H1 (cell line): ENCODE measurements at regions not wholly inside any gene's neighbourhood (a gene's known extent, or its start where the extent isn't known, plus 50 kb on each side); places are given as distances from the start of the nearest gene placed in this dataset.

Experiments
- CTCF ChIA-PET: fragments of 300-600 bp; sonication (Branson Sonifier 250); formaldehyde crosslinking; loops from one replicate; lab custom pipeline; 2021; ENCODE audit not compliant: partially characterized antibody; lab: Charles Lee
- POLR2A ChIA-PET: fragments of 300-600 bp; sonication (Branson Sonifier 250); formaldehyde crosslinking; loops from one replicate; lab custom pipeline; 2021; ENCODE audit warnings: inconsistent platforms; ENCODE audit not compliant: partially characterized antibody; lab: Charles Lee
- DNase-seq, 2 experiments: peaks; one replicate each; pipeline versions ENCODE4 v3.0.0 to v3.0.0-alpha.2; 2010 to 2022; ENCODE audit warnings: low spot score in 2 of 2, low read depth in 1 of 2, mixed read lengths in 1 of 2
- FAIRE-seq: peaks from 2 replicates; lab custom pipeline; 2011; peaks lifted over from hg19 to GRCh38; lab: Jason Lieb, UNC
- H2AFZ ChIP-seq: 2 replicates; pipeline ENCODE4 v1.8.1; 2012; ENCODE audit warnings: low read length, inconsistent platforms
- H2AK5ac ChIP-seq: 2 replicates; pipeline ENCODE4 v1.6.1; 2013; ENCODE audit warnings: low read depth, low read length
- H2BK120ac ChIP-seq: replicated peaks from 2 replicates; pipeline ENCODE3; 2013; ENCODE audit warnings: low read depth, low read length, inconsistent platforms
- H2BK12ac ChIP-seq: 2 replicates; pipeline ENCODE4 v1.6.1; 2013; ENCODE audit warnings: low read depth, low read length
- H2BK15ac ChIP-seq: 2 replicates; pipeline ENCODE4 v1.6.1; 2013; ENCODE audit warnings: low read length
- H2BK20ac ChIP-seq: 2 replicates; pipeline ENCODE4 v1.6.1; 2013; ENCODE audit warnings: low read length
- H2BK5ac ChIP-seq: 2 replicates; pipeline ENCODE4 v1.6.1; 2013; ENCODE audit warnings: low read depth, low read length
- H3K14ac ChIP-seq: 2 replicates; pipeline ENCODE4 v1.6.1; 2013; ENCODE audit warnings: inconsistent platforms; ENCODE audit not compliant: insufficient read length
- H3K18ac ChIP-seq: 2 replicates; pipeline ENCODE4 v1.6.1; 2013; ENCODE audit warnings: low read length; ENCODE audit errors: extremely low read depth
- H3K23ac ChIP-seq: 2 replicates; pipeline ENCODE4 v1.6.1; 2013; ENCODE audit warnings: inconsistent platforms; ENCODE audit not compliant: insufficient read length
- H3K23me2 ChIP-seq: 2 replicates; pipeline ENCODE4 v1.6.1; 2013; ENCODE audit warnings: low read depth, low read length
- H3K27ac ChIP-seq: 2 replicates; pipeline ENCODE4 v1.6.1; 2011; ENCODE audit warnings: low read depth, low read length, inconsistent platforms
- H3K27me3 ChIP-seq, 4 experiments: replicated peaks in 1 of 4; 1 replicate in 1 of 4; 2 replicates in 3 of 4; pipeline versions ENCODE4 v1.6.1 to v1.8.1; 2011 to 2013; ENCODE audit warnings: low read length in 3 of 4, mild to moderate bottlenecking in 3 of 4, inconsistent platforms in 2 of 4, mixed read lengths in 2 of 4, moderate library complexity in 1 of 4; ENCODE audit not compliant: control insufficient read depth in 3 of 4, insufficient read depth in 3 of 4; ENCODE audit errors: extremely low read depth in 1 of 4
- H3K36me3 ChIP-seq, 4 experiments: 2 replicates each; pipeline versions ENCODE4 v1.6.1 to v1.8.1; 2011 to 2013; ENCODE audit warnings: mild to moderate bottlenecking in 4 of 4, low read length in 3 of 4, moderate library complexity in 2 of 4, control low read depth in 1 of 4, inconsistent platforms in 1 of 4; ENCODE audit not compliant: insufficient read depth in 4 of 4, control insufficient read depth in 2 of 4
- H3K4ac ChIP-seq: replicated peaks from 2 replicates; pipeline ENCODE3; 2013; ENCODE audit warnings: low read length, low read depth, mixed read lengths, inconsistent platforms; ENCODE audit not compliant: insufficient read length
- H3K4me1 ChIP-seq, 4 experiments: replicated peaks in 1 of 4; 1 replicate in 1 of 4; 2 replicates in 3 of 4; pipeline versions ENCODE4 v1.6.1 to v1.8.1; 2011 to 2013; ENCODE audit warnings: low read length in 3 of 4, inconsistent platforms in 2 of 4, mixed read lengths in 1 of 4; ENCODE audit not compliant: insufficient read depth in 4 of 4, control insufficient read depth in 3 of 4
- H3K4me2 ChIP-seq, 2 experiments: 2 replicates each; pipeline versions ENCODE4 v1.6.1 to v1.8.1; 2011 to 2013; ENCODE audit warnings: low read depth in 2 of 2, low read length in 2 of 2, control low read depth in 1 of 2, inconsistent platforms in 1 of 2, mild to moderate bottlenecking in 1 of 2; ENCODE audit not compliant: insufficient read depth in 1 of 2
- H3K4me3 ChIP-seq, 4 experiments: fragments of 200-600, 300-600 bp in 1 of 4; sonication (generic), shearing (Covaris generic), sonication (Bioruptor Twin) in 1 of 4; 2 replicates each; pipeline versions ENCODE4 v1.5.1 to v1.8.1; 2011 to 2016; ENCODE audit warnings: low read length in 4 of 4, low read depth in 3 of 4, control low read depth in 2 of 4, inconsistent platforms in 2 of 4, mild to moderate bottlenecking in 2 of 4, mixed read lengths in 1 of 4, moderate library complexity in 1 of 4; ENCODE audit not compliant: insufficient read depth in 2 of 4; ENCODE audit errors: extremely low read depth in 1 of 4
- H3K56ac ChIP-seq: replicated peaks from 2 replicates; pipeline ENCODE3; 2013; ENCODE audit warnings: low read depth, mild to moderate bottlenecking, mixed read lengths, low read length, inconsistent platforms; ENCODE audit not compliant: insufficient read length
- H3K79me1 ChIP-seq: 2 replicates; pipeline ENCODE4 v1.6.1; 2013; ENCODE audit warnings: low read depth, low read length, control low read depth
- H3K79me2 ChIP-seq, 2 experiments: 2 replicates each; pipeline versions ENCODE4 v1.6.1 to v1.8.1; 2012 to 2013; ENCODE audit warnings: low read length in 2 of 2, mild to moderate bottlenecking in 2 of 2, inconsistent platforms in 1 of 2; ENCODE audit not compliant: insufficient read depth in 2 of 2, control insufficient read depth in 1 of 2
- H3K9ac ChIP-seq, 4 experiments: replicated peaks in 1 of 4; 1 replicate in 1 of 4; 2 replicates in 3 of 4; pipeline versions ENCODE4 v1.6.1 to v1.8.1; 2011 to 2013; ENCODE audit warnings: low read depth in 3 of 4, low read length in 3 of 4, control low read depth in 2 of 4, mild to moderate bottlenecking in 2 of 4, moderate library complexity in 2 of 4, inconsistent platforms in 1 of 4; ENCODE audit errors: extremely low read depth in 1 of 4
- H3K9me3 ChIP-seq, 2 experiments: 2 replicates each; pipeline versions ENCODE4 v1.6.1 to v1.8.1; 2012 to 2013; ENCODE audit warnings: mild to moderate bottlenecking in 2 of 2, moderate library complexity in 2 of 2, control low read depth in 1 of 2, inconsistent platforms in 1 of 2, low read depth in 1 of 2, low read length in 1 of 2, mixed read lengths in 1 of 2; ENCODE audit not compliant: insufficient read depth in 2 of 2
- H4K20me1 ChIP-seq, 2 experiments: replicated peaks in 1 of 2; 2 replicates each; pipeline versions ENCODE3 to v1.8.1; 2011 to 2013; ENCODE audit warnings: inconsistent platforms in 2 of 2, low read length in 2 of 2, mild to moderate bottlenecking in 1 of 2; ENCODE audit not compliant: insufficient read depth in 2 of 2, control insufficient read depth in 1 of 2
- H4K5ac ChIP-seq: 2 replicates; pipeline ENCODE4 v1.6.1; 2013; ENCODE audit warnings: low read length, low read depth, mixed read lengths, inconsistent platforms; ENCODE audit not compliant: insufficient read length
- H4K8ac ChIP-seq: 2 replicates; pipeline ENCODE4 v1.8.0; 2013; ENCODE audit warnings: mild to moderate bottlenecking, moderate library complexity, low read length, inconsistent platforms; ENCODE audit not compliant: insufficient read depth; ENCODE audit errors: extremely low read depth
- H4K91ac ChIP-seq: replicated peaks from 2 replicates; pipeline ENCODE3; 2013; ENCODE audit warnings: low read length, mixed read lengths, inconsistent platforms; ENCODE audit not compliant: insufficient read length
- CHD1 ChIP-seq: IDR thresholded peaks from 2 replicates; pipeline ENCODE4 v1.6.1; 2012; ENCODE audit warnings: low read depth, low read length, improper control_type of control experiment
- CHD2 ChIP-seq: IDR thresholded peaks from 2 replicates; pipeline ENCODE4 v1.6.1; 2012; ENCODE audit warnings: low read length, improper control_type of control experiment
- EGR1 ChIP-seq: IDR thresholded peaks from 2 replicates; pipeline ENCODE4 v1.6.1; 2011; ENCODE audit warnings: low read depth, low read length, borderline replicate concordance
- EP300 ChIP-seq, 2 experiments: IDR thresholded peaks; 1 replicate in 1 of 2; 2 replicates in 1 of 2; pipeline ENCODE4 v1.6.1; 2011 to 2012; ENCODE audit warnings: low read depth in 2 of 2, low read length in 2 of 2, mild to moderate bottlenecking in 2 of 2, borderline replicate concordance in 1 of 2, inconsistent platforms in 1 of 2, moderate library complexity in 1 of 2
- KDM5A ChIP-seq: fragments of 200-600 bp; IDR thresholded peaks from 2 replicates; pipeline ENCODE4 v1.7.1; 2012; ENCODE audit warnings: mild to moderate bottlenecking, low read length, inconsistent platforms, mixed read lengths
- NRF1 ChIP-seq: IDR thresholded peaks from 2 replicates; pipeline ENCODE4 v1.6.1; 2011; ENCODE audit warnings: mild to moderate bottlenecking, low read depth, low read length, improper control_type of control experiment
- POU5F1 ChIP-seq: IDR thresholded peaks from 2 replicates; pipeline ENCODE4 v1.6.1; 2011; ENCODE audit warnings: low read depth, mild to moderate bottlenecking, low read length, moderate library complexity
- SP4 ChIP-seq: IDR thresholded peaks from 2 replicates; pipeline ENCODE4 v1.6.1; 2012; ENCODE audit warnings: low read length, inconsistent platforms
- TF ChIP-seq, protein P1 (sequence below): IDR thresholded peaks from 2 replicates; pipeline ENCODE4 v1.6.1; 2012; ENCODE audit warnings: low read length, inconsistent platforms
- TF ChIP-seq, protein P2 (sequence below): IDR thresholded peaks from 2 replicates; pipeline ENCODE4 v1.6.1; 2011; ENCODE audit warnings: low read depth, mild to moderate bottlenecking, low read length; ENCODE audit not compliant: insufficient read depth

DNA sequence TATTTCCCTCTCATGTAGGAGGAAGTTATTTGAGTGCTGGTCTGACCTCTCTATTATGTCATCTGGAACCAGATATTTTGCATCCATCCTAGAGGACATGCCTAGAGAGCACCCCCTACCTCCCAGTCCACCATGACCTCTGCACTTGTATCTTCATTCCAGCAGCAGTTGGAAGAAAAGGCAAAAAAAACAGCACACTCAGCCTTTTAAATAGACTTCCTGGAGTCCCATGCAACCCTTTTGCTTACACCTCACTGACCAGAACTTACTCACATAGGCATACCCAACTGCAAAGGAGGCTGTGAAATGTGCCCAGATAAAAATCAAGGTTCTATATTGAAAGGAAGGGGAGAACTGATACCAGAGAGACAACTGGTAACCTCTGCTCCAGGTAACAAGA lies 92.3 kb upstream of the FHIT start:
- H2BK12ac ChIP-seq: no peak overlapping the region
- no peaks in the 10 kb centered on the region for H4K20me1 ChIP-seq
- H3K4me2 ChIP-seq: no peak overlapping the region
- H3K27me3 ChIP-seq: no peaks in the 10 kb centered on the region
- no peak overlapping the region for H3K56ac ChIP-seq
- no peak overlapping the region for H2BK20ac ChIP-seq
- no peak overlapping the region for H3K27ac ChIP-seq
- no peak overlapping the region for H3K14ac ChIP-seq
- H3K4me1 ChIP-seq: no peaks in the 10 kb centered on the region; a peak in 1 of 7 replicates
- H3K79me2 ChIP-seq: no peaks in the 10 kb centered on the region
- no peak overlapping the region for H4K8ac ChIP-seq
- H3K23me2 ChIP-seq: no peaks in the 10 kb centered on the region
- H2AK5ac ChIP-seq: no peak overlapping the region
- TF ChIP-seq NRF1: no peak
- TF ChIP-seq KDM5A: no peak
- no peak for TF ChIP-seq POU5F1
- TF ChIP-seq, protein P1, sequence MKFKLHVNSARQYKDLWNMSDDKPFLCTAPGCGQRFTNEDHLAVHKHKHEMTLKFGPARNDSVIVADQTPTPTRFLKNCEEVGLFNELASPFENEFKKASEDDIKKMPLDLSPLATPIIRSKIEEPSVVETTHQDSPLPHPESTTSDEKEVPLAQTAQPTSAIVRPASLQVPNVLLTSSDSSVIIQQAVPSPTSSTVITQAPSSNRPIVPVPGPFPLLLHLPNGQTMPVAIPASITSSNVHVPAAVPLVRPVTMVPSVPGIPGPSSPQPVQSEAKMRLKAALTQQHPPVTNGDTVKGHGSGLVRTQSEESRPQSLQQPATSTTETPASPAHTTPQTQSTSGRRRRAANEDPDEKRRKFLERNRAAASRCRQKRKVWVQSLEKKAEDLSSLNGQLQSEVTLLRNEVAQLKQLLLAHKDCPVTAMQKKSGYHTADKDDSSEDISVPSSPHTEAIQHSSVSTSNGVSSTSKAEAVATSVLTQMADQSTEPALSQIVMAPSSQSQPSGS: no peak
- TF ChIP-seq CHD1: no peak
- no peak for TF ChIP-seq EP300 (IDR thresholded peaks at IDR 0.05; ENCODE audit: borderline replicate concordance in 1 of 2, low read depth in 2 of 2, low read length in 2 of 2)
- TF ChIP-seq EGR1: no peak
- TF ChIP-seq, protein P2, sequence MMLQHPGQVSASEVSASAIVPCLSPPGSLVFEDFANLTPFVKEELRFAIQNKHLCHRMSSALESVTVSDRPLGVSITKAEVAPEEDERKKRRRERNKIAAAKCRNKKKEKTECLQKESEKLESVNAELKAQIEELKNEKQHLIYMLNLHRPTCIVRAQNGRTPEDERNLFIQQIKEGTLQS: no peak
- TF ChIP-seq CHD2: no peak
- TF ChIP-seq SP4: no peak
- H3K23ac ChIP-seq: no peak overlapping the region
- no peaks in the 10 kb centered on the region for H3K9me3 ChIP-seq
- H2BK5ac ChIP-seq: no peak overlapping the region
- no peaks in the 10 kb centered on the region for H3K36me3 ChIP-seq
- H4K5ac ChIP-seq: no peak overlapping the region
- H3K4me3 ChIP-seq: no peak overlapping the region
- CTCF ChIA-PET: interaction anchor here (1.2 kb wide), 1 partner anchor 27 kb away, joined by 3 read pairs; no protein-coding TSS in a partner anchor
- H3K18ac ChIP-seq: no peak overlapping the region
- no peak overlapping the region for H4K91ac ChIP-seq
- no peak for FAIRE-seq
- H3K79me1 ChIP-seq: no peaks in the 10 kb centered on the region
- DNase-seq: no peak
- H3K4ac ChIP-seq: no peak overlapping the region
- H2BK15ac ChIP-seq: no peak overlapping the region
- no peak overlapping the region; the same call in 1 of the 2 replicates for H2AFZ ChIP-seq
- H2BK120ac ChIP-seq: no peak overlapping the region
- POLR2A ChIA-PET: no interaction called here
- no peak overlapping the region for H3K9ac ChIP-seq
